ENCODE measurements at regions not wholly inside any gene's neighbourhood (a gene's known extent, or its start where the extent isn't known, plus 50 kb on each side); places are given as distances from the start of the nearest gene placed in this dataset.
"Not testable (repeated sequence)": the region's sequence is repeated elsewhere in the genome, so short reads cannot be mapped to it uniquely, and the experiment has no call there.

DNA sequence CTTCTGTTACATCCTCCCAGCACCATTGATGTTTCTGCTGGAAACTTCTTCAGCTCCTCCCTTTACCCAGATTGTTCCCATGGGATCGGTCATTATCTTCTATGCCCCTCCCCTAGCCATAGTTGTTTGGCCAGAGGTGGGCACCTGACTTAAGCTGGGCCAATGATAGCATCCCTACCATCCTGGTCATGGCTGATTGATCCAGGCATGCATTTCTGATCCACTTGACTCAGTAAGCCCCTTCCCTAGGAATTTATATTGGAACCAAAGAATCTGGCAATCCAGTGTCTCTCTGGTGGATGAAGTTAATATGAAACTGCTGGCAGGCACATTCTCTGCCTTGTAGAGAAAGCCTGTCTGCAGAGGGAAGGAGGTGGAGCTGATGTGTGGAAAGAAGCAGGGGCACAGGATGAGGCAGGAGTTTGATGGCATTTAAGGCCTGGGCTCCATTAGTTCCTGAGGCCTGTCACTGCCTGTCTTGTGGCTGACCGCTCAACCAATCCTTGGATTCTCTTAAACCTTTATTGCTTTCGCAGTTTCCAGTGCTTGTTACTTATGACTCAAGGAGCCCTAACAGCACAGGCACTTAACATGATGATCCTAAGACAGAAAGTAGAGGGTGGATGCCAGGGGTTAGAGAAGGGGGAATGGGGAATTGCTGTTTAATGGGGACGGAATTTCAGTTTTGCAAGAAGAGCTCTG, 152.4 kb downstream of the ABCC12 start:
- DNase-seq = no peak

DNA sequence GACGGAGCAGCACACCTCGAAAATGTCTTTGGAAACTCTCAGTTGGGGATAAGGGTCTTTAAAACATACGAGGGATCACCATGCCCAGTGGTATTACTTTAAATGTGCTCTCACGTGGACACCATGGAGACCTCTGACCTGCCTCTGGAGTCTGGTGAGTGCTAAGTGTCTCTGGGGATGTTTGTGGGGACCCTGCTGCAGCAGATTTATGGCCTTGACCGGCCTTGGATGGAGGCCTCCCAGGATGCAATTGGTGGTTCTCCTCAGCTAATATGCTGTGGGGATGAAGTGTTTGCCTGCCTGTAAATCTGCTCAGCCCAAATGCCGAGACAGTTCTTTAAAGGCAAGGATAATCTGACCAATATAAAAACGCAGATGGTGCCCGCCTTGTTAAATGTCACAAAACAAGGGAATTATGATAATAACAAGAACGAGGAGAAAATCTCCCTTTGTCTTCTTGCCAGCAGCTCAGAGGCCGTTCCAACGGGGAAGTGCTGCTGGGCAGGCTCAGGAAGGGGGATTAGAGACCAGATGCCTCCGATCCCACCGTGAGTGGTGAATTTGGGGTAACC, 154.4 kb downstream of the ABCC12 start:
- DNase-seq = no peak

DNA sequence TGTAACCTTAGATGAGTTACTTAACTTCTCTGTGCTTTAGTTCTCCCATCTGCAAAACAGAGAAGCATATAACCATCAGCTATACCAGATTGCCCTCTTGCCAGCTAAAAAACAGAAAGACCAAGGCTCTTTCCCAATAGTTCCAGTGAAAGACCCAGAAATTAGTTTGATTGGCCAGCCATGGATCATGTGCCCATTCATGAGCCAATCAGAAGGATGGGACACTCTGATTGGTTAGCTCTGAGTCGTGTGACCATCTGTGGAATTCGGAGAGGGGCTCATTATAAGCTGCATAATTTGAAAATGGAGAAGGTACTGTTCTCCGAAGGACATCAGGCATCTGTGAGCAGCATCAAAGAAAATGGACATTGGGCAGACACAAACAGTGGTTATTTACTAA, 155.2 kb downstream of the ABCC12 start:
- DNase-seq = no peak

DNA sequence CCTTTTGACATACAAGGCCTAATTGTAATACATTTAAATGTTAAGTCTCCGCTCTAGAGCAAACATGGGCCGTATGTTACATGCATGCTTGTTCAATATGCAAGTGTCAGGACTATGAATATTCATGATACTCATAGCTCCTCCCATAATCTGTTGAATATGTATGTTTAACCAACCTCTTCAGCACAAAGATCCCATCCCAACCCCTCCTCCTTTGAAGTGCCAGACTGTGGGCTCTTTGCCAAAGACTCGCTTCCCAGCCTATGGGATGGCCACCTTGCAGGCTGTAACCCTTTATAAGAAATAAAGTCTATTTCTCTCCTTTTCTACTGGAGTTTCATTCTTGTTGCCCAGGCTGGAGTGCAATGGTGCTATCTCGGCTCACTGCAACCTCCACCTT, 156.2 kb downstream of the ABCC12 start:
- no peak for DNase-seq

DNA sequence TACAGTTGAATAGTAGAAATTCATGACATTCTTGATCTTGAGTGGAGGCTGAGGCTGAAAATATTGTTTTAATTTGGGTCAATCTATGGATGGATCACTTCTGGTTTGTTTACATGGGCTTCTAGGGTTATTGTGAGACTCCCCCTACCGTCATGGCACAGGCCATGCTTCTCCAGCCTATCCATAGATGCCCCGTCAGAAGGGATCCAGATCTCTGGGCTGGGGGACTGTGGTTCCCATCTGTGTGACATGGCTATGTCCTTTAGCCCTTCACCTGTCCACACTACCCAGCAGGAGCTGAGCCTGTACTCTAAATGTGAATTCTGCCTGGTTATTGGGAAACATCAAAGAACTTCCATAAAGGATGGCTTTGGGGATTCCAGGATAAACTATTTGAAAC, 160.4 kb downstream of the ABCC12 start:
- DNase-seq = no peak

DNA sequence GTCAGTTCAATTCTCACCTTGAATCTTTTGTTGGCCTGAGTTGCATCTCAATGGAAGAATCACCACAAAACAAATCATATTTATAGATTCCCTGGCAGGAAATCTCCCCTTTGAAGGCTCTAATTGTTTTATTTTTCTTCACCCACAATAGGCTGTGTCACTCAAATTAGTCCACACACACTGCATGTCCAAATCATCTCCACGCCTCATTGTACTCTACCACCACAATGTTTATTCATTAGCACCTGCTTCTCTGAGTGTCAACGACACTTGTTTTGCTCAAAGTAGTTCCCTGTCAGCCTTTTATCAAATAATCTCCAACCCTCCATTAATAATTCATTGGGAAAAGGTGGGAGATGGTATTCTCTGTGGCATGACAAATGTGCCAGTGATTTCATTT, 164.3 kb downstream of the ABCC12 start:
- no peak for DNase-seq

DNA sequence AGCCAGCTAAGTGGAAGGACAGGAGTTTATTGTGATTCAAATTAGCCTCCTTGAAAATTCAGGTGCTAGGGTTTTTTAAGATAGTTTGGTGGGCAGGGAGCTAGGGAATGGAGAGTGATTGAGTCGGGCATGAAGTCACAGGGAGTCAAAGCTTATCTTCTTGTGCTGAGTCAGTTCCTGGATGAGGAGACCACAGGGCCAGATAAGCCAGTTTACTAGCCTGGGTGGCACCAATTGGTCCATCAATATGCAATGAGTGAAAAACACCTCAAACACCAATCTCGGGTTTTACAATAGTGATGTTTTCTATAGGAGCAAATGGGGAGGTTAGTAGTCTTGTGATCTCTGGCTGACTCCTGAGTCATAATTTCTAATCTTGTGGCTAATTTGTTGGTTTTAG, 165.1 kb downstream of the ABCC12 start:
- DNase-seq = no peak

DNA sequence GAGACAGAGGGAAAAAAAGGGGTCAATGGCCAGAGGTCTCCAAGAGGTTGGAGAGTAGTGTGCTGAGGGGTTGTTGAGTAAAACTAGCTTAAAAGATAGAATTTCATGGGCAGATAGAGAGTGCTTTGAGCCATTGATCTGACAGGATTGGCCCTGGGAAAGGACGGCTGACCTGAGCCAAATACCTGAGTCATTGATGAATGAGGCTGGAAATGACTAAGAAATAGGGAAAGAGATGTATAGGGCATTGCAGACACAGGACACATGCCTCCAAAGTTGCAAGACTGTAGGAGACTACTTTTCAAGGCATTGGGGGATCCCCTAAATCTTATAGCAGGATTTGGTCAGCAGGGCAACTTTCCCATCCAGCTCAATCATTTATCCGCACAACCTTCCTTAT, 168.7 kb downstream of the ABCC12 start:
- DNase-seq = no peak

DNA sequence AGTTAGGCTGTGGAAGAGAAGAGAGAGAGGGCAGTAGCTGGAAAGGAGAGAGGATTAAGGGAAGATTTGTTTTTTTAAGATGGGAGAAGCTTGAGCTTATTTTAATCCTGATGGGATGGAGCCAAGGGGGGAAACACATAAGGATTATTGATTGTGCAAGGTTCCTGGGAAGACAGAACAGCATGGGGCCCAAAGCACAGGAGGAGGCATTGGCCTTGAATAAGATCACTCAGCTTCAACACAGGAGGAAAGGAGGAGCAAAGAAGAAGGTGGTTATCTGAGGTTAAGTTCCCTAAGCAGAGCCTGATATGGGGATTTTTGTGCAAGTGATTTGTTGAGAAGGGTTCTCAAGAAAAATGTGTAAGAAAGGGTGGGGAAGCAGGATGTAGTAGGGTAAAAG, 169.8 kb downstream of the ABCC12 start:
- DNase-seq = no peak

DNA sequence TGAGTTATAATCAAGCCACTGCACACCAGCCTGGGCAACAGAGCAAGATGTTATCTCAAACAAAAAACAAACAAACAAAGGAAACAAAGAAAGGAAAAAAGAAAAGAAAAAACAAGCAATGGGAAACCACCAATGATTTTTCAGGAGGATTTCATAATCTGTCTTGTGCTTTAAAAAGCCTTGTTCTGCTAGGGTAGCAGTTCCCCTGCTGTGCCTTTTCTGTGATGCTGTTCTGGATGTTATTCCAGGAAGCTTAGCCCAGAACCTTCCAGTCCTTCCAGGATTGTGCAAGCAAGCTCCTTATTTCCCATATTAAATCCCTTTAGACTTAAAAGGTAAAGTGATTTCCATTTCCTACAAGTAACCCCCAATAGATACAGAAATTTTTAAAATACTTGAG, 171.1 kb downstream of the ABCC12 start:
- DNase-seq = no peak

DNA sequence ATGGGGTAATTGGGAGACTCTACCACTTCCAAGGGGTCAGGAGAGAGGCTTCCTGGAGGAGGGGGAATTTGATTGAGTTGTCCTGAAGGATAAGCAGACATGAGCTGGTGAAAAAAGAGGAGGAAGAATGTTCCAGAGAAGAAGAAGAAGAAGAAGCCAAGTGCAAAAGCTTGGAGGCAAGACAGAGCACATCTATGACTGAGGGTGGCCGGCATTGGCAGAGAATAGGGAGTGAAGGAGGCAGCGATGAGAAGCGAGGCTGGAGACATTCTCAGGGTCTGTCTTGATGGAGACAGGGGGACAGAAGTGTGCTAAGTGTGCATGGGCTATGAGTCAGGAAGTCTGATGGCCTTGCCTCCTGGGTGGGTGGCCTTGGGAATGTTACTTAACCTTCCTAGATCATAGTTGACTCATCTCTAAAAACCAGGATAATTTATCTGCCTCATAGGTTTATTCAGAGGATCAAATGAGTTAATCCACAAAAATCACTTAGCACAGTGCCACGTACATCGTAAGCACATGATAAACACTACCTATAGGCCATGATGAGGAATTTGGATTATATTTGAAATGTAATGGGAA, 171.7 kb downstream of the ABCC12 start:
- DNase-seq = no peak

DNA sequence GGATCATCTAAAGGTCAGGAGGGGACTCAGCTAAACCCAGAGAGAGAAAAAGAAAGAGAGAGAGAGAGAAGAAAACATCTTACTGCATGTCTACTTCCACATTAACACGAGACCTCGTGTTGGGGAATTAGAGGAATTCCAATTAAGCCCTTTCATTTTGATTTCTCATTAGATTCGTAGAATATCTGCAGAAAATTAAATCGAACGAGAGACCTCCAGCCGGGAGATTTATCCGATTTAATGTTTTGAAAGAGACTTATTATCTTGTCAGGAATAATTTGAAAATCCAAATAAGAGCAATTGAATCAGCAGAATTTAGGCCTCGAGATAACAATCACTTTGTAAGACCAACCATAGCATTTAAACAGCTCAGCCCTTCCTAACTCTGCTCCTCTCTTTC, 175.6 kb downstream of the ABCC12 start:
- no peak for DNase-seq

DNA sequence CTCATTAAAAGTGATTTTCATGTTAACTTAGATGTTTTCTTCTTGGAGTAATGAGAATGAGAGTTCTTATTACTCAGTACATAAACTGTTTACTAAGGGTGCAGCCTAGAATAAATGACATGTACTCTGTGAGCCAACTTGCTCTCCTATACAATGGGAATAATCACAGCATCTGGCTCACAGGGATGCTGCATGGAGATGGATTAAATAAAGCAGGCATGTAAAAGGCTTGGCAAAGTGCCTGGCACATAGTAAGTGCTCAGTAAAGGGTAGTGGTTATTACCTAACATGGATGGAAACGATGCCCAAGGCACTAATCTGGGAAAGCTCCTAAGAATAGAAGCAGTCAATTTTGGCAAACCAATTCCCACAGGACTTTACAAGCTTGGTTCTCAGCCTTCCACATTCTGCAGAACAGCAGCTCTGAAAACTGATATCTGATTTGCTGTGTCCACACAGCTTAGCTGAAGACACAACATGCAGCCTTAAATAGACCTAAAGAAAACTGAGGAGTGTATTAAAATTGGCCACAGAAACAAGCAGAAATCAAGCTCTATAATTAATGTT, 176.1 kb downstream of the ABCC12 start:
- no peak for DNase-seq

DNA sequence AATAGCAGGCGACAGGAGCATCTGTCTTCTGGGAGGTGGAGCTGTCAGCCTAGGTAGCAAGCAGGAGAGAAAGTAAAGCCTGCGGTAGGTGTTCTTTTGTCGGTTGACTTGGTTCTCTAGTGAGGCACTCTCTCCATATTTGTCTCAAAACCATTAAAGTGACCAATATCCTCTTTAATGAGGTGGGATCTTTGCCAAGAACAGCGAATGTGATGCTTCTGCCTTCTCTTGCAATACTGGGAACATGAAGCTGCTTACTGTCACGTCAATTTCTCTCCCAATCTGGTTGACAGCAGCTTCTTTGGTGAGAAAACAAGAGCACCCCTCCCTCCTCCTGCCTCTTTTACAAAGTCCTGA, 176.7 kb downstream of the ABCC12 start:
- no peak for DNase-seq

DNA sequence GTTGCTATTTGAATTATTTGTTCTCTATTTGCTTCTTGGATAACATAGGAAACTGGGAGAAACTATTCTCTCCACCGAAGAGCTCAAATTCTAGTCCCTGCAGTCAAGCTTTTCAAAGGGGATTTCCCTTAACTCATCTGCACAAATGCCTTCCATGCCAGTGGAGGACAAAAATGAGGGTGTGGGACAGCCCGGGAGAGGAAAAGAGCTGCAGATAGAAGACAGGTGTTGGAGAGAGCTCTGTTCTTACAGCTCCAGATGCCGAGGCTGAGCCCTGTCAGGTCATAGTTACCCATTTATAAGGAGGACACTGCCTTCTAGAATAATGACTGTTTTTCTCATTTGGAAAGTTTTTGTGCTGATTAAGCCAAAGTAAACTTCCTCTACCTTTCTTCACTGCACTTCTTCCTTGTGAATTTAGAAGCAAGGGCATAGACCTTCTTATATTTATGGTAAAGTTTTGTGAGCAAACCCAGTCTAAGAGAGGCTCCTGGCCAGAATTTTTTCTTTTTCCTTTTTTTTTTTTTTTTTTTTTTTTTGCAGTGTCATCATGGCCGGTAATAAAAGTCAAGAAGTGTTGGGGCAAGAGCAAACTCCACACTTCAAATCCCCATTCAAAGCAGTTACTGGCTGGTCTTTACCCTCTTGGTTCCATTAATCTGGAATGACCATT, 177.2 kb downstream of the ABCC12 start:
- DNase-seq = no peak

DNA sequence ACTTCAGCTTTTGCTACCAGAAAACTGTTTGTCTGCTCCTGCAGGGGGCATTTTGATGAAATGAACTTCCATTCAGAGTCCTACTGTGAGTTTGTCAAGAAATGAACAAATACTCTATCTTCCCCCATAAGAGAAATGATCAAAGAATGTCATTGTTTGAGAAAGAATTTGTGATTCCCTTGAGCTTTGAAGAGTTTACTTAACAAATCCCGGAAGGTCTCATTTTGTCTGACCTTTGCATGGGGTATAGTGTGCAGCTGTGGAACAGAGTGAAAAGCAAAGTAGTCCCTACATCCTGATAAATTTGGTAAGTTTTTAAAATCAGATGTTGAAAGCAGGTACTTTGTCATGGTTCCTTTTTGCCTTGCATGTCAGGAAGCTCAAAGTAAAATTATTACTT, 178.0 kb downstream of the ABCC12 start:
- DNase-seq = no peak

DNA sequence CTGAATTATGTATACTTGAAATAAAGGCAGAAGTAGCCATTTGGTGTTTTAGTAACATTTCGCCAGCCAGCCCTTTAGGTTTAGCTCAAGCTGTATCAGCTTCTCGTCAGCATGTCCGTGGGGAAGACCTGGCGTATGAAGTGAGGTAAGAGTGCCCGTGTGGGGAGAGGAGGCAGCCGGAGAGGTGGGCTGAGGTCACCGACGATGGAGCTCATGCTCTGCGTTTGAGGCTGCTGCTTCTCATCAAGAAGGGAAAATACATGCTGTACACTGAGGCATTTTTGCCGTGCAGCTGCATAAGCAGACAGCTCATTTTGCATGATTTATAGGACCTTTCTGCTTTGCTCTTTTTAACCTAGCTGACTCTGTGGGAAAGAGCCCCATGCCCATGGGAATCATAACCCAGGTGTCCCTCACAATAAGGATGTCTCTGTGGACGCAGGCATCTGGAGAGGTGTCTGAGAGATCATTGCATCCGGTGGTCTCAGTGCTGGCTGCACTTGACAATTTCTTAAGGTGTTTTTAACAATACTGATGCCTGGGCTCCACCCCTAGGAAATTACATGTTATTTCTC, 179.1 kb downstream of the ABCC12 start:
- no peak for DNase-seq

DNA sequence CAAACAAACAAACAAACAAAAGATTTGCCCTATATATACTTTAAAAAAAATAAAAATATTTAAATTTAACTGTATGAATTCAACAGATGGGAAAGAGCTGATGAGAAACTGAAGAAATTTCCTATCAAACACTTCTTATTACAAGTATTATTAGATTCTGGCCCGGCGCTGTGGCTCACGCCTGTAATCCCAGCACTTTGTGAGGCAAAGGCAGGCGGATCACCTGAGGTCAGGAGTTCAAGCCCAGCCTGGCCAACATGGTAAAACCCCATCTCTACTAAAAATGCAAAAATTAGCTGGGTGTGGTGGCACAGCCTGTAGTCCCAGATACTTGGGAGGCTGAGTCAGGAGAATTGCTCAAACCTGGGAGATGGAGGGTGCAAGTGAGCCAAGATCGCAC, 180.8 kb downstream of the ABCC12 start:
- not testable (repeated sequence) for DNase-seq

DNA sequence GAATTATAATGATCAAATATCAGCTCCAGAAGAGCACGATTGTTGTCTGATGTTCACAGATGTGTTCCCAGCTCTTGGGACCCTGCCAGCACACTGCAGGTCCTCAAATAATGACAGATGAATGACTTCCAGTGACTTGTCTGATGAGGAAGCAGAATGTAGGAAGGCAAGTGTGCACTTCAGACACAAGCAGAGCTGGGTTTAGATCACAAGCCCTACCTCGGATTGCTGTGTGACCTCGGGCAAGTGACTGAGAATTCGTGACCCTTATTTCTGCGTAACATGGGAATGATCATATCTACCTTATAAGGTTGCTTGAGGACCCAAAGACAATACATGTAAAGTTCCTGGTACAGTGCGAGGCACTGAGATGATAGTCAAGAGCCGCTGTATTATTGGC, 182.2 kb downstream of the ABCC12 start:
- DNase-seq = no peak

DNA sequence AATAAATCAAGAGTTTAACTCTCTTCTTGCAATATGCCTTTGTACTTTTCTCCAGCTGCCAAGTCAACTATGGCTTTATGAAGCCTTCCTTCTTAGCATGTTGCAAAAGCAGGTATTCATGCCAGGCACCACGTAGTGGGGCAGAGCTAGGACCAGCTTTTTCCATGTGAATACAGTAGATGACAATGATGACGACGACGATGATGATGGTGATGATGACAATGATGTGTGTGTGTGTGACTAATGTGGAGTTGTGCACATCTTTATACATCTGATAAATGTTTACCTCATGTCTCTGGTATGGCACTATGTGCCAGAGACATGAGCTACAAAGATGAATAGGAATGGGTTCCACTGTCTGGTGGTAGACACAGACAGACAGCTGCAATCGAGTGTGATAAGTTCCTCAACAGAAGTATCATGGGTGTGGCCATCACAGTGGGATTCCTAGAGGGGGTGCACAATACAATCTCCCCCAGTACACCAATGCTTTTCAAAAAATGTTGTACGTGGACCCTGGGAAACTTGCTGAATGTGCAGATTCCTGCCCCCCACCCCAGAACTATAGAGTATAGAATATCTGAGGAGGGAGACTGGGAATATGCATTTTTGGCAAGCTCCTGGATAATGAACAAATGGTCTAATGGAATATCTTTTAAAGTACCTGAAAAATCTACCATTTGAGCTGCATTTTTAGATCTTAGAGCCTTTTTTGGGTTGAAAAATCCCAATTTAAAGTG, 183.4 kb downstream of the ABCC12 start:
- DNase-seq = no peak

DNA sequence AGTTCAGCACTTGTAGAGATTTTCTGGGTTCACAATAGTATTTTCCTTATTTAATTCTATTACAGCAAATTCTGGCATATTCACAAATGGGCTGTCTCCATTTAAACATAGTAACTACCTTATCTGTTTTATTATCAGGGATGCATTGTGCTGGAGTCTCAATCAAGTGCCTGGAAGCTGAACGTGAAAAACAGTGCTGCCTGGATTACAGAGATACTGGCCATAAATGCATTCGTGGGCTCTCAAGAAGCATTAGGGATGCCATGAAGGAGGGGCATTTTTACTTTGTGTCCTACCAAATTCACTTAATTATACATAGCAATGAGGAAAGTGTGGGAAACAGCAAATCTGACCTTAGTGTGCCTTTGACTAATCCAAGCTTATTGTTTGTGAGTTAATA, 184.6 kb downstream of the ABCC12 start:
- no peak for DNase-seq

DNA sequence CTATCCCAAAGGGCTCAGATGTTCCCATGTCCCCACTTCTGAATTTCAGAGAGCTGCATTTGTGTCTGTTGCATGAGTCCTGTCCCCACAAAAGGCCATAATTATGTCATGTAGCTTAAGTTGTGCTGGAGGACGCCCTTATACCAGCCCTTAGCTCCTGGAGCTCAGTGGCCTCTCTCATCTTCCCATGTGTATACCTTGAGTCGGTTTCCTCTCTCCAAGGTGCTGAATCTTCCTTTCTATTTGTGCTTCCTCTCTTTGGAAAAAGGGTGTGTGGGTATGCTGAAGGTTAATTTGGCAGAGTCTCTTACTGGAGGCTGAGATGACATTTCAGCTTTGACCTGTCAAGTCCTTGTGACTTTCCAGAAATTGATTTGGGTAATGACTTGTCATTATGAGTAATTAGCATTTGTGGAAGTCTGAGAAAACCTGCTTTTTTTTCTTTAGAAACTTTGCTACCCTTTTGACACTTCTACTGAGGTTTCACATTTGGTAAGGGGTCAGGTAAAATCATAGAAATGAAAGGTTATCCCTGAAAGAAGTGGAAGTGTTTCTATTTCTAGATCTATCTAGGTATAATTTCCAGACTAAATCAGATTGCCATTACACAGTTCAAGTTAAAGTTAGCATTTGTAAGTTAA, 185.4 kb downstream of the ABCC12 start:
- peak; percentile 57 for DNase-seq
